KOPT-K1 (cell line): ENCODE measurements at regions not wholly inside any gene's neighbourhood (a gene's known extent, or its start where the extent isn't known, plus 50 kb on each side); places are given as distances from the start of the nearest gene placed in this dataset.
"Not testable (repeated sequence)": the region's sequence is repeated elsewhere in the genome, so short reads cannot be mapped to it uniquely, and the experiment has no call there.

Experiments
- H3K27ac ChIP-seq: fragments of 200-600 bp; sonication (generic); 2 replicates; pipeline ENCODE4 v1.5.1; 2016; ENCODE audit warnings: antibody characterized with exemption, mild to moderate bottlenecking, low read depth, low read length; ENCODE audit not compliant: poor library complexity, severe bottlenecking
- H3K36me3 ChIP-seq: fragments of 200-600 bp; sonication (generic); 2 replicates; pipeline ENCODE4 v1.5.1; 2017; ENCODE audit warnings: antibody characterized with exemption, mild to moderate bottlenecking, low read length, moderate library complexity; ENCODE audit not compliant: insufficient read depth
- H3K9me3 ChIP-seq: fragments of 200-600 bp; sonication (generic); 2 replicates; pipeline ENCODE4 v1.5.1; 2017; ENCODE audit warnings: antibody characterized with exemption, low read length, mild to moderate bottlenecking; ENCODE audit not compliant: insufficient read depth, poor library complexity, severe bottlenecking

GRCh38 chr10:33041783-33042437 is 83.9 kb upstream of the ITGB1 start:
- Histone ChIP-seq H3K36me3 (no peaks in the 10 kb centered on the region), H3K27ac (no peak overlapping the region), H3K9me3 (no peaks in the 10 kb centered on the region)

GRCh38 chr10:33040436-33040835 is 82.4 kb upstream of the ITGB1 start:
- H3K9me3 ChIP-seq: no peaks in the 10 kb centered on the region
- H3K27ac ChIP-seq: no peak overlapping the region
- H3K36me3 ChIP-seq: no peaks in the 10 kb centered on the region

GRCh38 chr10:33039181-33039580 is 81.2 kb upstream of the ITGB1 start:
- Histone ChIP-seq H3K27ac (no peak overlapping the region), H3K9me3 (no peaks in the 10 kb centered on the region), H3K36me3 (no peaks in the 10 kb centered on the region)

GRCh38 chr10:33038672-33039071 is 80.6 kb upstream of the ITGB1 start:
- H3K9me3 ChIP-seq: no peaks in the 10 kb centered on the region
- no peaks in the 10 kb centered on the region for H3K36me3 ChIP-seq
- H3K27ac ChIP-seq: no peak overlapping the region

GRCh38 chr10:33037726-33038125 is 79.7 kb upstream of the ITGB1 start:
- no peak overlapping the region for H3K27ac ChIP-seq
- no peaks in the 10 kb centered on the region for H3K9me3 ChIP-seq
- H3K36me3 ChIP-seq: no peaks in the 10 kb centered on the region

- Histone ChIP-seq H3K27ac (no peak overlapping the region), H3K9me3 (no peaks in the 10 kb centered on the region), H3K36me3 (no peaks in the 10 kb centered on the region)
Measured at GRCh38 chr10:33036670-33037069, 78.6 kb upstream of the ITGB1 start.

- Histone ChIP-seq H3K36me3 (no peaks in the 10 kb centered on the region), H3K9me3 (no peaks in the 10 kb centered on the region), H3K27ac (no peak overlapping the region)
Measured at GRCh38 chr10:33035411-33035810, 77.4 kb upstream of the ITGB1 start.

GRCh38 chr10:33034931-33035330 is 76.9 kb upstream of the ITGB1 start:
- no peaks in the 10 kb centered on the region for H3K9me3 ChIP-seq
- no peak overlapping the region for H3K27ac ChIP-seq
- no peaks in the 10 kb centered on the region for H3K36me3 ChIP-seq

GRCh38 chr10:33032654-33033151 is 74.7 kb upstream of the ITGB1 start:
- no peaks in the 10 kb centered on the region for H3K36me3 ChIP-seq
- no peaks in the 10 kb centered on the region for H3K9me3 ChIP-seq
- H3K27ac ChIP-seq: no peak overlapping the region

GRCh38 chr10:33031815-33032653 is 74.0 kb upstream of the ITGB1 start:
- no peaks in the 10 kb centered on the region for H3K9me3 ChIP-seq
- no peak overlapping the region for H3K27ac ChIP-seq
- H3K36me3 ChIP-seq: no peaks in the 10 kb centered on the region

GRCh38 chr10:33031171-33031570 is 73.1 kb upstream of the ITGB1 start:
- Histone ChIP-seq H3K36me3 (no peaks in the 10 kb centered on the region), H3K27ac (no peak overlapping the region), H3K9me3 (no peaks in the 10 kb centered on the region)

- H3K36me3 ChIP-seq, H3K27ac ChIP-seq, H3K9me3 ChIP-seq: not testable (repeated sequence)
Measured at GRCh38 chr10:33028515-33028914, 70.5 kb upstream of the ITGB1 start.

- H3K9me3 ChIP-seq: no peaks in the 10 kb centered on the region
- no peaks in the 10 kb centered on the region for H3K36me3 ChIP-seq
- no peak overlapping the region for H3K27ac ChIP-seq
Measured at GRCh38 chr10:33027088-33027487, 69.1 kb upstream of the ITGB1 start.

GRCh38 chr10:33026422-33026821 is 68.4 kb upstream of the ITGB1 start:
- H3K9me3 ChIP-seq: no peaks in the 10 kb centered on the region
- no peaks in the 10 kb centered on the region for H3K36me3 ChIP-seq
- H3K27ac ChIP-seq: no peak overlapping the region

GRCh38 chr10:33025910-33026309 is 67.9 kb upstream of the ITGB1 start:
- Histone ChIP-seq H3K36me3 (no peaks in the 10 kb centered on the region), H3K27ac (no peak overlapping the region), H3K9me3 (no peaks in the 10 kb centered on the region)

GRCh38 chr10:33025039-33025438 is 67.0 kb upstream of the ITGB1 start:
- Histone ChIP-seq H3K36me3 (no peaks in the 10 kb centered on the region), H3K27ac (no peak overlapping the region), H3K9me3 (no peaks in the 10 kb centered on the region)
